Lung microvascular endothelial cell (primary cell): ENCODE measurements at regions not wholly inside any gene's neighbourhood (a gene's known extent, or its start where the extent isn't known, plus 50 kb on each side); places are given as distances from the start of the nearest gene placed in this dataset.

ENCODE experiments used
- DNase-seq, 2 donors: peaks; one replicate each; pipeline versions ENCODE4 v3.0.0 to v3.0.0-alpha.2; 2010; ENCODE audit warnings: low read depth in 2 of 2

DNA sequence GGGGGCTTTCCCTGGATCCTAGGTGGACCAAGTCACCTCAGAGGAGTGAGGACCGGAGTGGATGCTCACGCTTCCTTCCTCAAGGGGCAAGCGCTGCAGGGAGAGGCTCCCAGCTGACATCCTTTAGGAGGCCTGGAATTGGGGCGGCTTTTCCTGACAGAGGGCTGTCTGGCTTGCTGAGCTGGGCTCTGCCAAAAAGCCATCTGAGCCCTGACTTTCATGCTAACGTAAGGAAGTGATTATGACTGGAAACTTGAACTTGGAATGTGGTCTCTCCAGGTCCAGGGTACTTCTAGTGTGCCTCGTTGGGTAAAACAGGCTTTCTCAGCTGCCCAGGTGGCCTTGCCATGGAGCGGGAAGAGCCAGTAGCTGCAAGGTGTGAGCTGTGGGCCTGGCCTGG is 268.3 kb upstream of the SPRED2 start:
- DNase-seq = no peak

- no peak for DNase-seq
Measured at GRCh38 chr2:65700004-65700651, 267.7 kb upstream of the SPRED2 start.

GRCh38 chr2:65691816-65692215 is 259.4 kb upstream of the SPRED2 start:
- no peak for DNase-seq

- no peak for DNase-seq
Measured at GRCh38 chr2:65688141-65688886, 255.9 kb upstream of the SPRED2 start.

DNA sequence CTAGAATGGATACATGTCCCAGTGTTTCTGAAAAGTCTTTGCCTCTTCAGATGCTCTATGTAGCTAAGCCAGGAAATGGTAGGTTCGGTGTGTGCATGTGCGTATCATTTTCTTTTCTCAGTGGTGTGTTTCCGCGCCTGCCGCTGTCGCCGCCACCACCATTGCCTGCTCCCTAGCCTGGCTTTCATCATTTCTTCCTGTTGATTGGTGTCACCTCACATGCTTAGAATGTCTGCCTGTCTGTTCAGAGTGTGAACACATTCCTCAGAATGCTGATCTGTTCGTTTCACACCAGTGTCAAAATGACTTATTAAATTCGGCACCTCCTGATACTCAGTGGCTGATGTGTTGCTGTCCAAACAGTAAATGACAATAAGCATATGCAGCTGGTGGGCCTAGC is 255.2 kb upstream of the SPRED2 start:
- DNase-seq = no peak

DNA sequence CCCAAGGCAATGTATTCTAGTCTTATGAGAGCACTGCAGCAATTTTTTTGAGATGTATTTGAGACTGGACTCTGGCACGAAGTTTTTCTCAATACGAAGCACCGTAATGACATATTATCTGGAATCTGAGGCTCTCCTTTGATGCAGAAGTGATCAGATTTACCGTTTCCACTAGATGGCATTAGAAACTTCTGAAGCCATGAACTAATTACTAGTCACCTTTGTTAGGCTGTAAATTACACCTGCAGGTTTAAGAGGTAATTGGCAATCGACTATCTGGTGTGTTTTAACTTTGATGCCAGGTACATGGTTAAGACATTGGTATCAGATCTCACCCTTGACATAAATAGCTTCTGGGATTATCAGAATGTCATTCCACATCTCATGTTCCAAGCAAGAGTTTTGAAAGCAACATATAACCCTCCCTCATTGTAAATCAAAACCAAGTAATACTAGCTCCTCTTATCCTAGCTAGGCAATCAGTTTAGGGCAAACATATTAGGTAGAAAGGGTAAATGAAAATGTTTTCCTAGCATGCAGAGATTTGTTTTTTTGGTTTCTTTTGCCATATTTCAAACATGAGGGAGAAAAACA is 254.6 kb upstream of the SPRED2 start:
- DNase-seq = no peak

DNA sequence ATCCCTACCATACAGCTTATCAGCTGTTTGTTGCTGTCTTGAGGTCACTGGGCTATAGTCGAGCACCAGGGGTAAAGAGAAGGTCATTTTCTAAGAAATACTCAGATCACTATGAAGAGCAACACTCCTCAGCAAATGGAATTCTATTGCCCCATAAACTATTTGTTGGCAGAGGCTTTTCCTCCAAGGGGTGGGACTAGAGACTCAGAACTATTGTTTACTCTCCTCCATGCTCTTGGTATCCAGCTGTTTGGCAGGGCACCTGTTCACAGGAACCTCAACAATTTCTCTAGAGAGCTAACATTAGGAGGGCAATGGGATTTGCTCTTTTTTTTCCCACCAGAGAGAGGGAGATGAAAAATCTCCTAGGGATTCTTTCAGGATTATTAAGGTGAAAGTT is 249.1 kb upstream of the SPRED2 start:
- no peak for DNase-seq

DNA sequence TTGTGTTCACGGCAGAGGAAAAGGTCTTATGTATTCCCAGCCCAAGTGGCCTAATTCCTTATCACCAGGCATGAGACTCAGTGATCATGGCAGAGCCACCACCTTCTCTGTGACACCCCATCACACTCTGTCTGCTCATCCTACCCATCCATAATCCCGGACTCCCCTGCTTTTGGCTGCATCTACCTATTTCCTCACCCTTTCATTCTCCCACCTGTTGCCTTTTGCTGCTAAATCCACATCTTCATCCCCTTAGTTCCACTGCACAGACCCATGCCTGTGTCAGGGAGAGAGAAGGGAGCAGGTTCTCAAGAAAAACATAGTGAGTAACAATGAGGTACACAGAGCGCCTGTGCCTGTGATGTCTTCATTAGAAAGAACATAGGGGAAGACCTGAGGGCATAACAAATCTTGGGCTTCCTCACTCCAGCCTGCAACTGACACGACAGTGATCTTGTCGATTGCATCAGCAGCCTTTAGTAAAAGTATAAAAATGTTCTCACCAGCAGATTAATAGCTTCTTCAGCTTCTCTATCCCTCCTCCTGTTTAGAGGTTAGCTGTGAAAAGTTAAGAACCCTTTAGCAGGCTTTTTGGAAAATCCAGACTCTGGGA is 246.5 kb upstream of the SPRED2 start:
- no peak for DNase-seq

- no peak for DNase-seq
Measured at GRCh38 chr2:65675350-65675749, 243.0 kb upstream of the SPRED2 start.

DNA sequence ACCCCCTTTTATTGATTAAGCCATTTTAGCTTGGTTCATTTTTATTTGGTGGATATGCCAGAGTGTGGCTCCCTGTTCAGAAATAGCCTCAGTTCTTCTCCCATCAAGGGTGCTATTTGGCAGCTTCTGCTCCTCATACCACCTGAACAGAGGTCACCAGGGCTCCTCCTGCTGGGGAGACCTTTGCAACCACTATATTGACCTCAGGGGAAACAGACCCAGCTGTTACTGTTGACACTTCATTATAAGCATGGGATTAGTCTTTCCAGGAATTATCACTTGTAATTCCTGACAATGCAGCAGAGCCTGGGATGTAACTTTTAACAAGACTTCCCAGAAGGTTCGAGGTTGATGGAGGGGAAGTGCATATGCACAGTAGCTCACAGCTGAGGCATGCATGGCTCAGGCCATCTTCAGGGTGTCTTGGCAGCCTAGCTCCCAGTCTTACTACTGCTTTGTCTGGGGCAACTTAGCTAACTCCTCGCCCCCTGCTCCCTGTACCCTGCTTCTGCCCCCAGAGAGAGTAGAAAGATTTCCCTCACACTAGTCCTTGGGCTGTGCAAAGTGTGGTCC is 239.4 kb upstream of the SPRED2 start:
- no peak for DNase-seq

DNA sequence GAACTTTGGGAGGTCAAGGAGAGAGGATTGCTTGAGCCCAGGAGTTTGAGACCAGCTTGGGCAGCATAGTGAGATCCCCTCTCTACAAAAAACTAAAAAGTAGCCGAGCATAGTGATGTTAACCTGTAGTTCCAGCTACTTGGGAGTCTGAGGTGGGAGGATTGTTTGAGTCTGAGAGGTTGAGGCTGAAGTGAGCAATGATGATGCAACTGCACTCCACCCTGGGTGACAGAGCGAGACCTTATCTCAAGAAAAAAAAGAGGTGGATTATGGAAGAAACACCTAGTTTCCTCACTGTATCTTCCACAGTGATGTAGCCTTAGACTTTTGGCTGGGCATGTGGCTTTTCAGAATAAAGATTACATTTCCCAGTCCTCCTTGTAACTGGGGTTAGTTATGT is 237.2 kb upstream of the SPRED2 start:
- no peak for DNase-seq

DNA sequence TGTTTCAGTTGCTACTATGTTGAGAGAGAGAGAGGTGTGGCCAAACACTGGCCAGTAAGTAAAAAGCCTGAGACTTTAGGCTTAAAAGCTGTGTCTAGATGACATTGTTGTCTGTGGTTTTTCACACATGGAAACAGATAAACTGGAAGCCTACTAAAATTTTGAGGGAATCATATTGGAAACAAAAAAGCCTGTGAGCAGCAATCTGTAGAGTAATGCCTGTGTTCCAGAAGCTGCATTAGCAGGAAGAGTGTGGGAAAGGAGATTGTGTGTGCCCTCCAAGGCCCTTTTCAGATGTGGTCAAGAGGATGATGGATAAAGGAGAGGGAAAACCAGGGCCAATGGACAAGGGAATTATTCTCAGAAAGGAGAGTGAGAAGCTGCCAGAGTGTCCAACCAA is 236.3 kb upstream of the SPRED2 start:
- DNase-seq = no peak

DNA sequence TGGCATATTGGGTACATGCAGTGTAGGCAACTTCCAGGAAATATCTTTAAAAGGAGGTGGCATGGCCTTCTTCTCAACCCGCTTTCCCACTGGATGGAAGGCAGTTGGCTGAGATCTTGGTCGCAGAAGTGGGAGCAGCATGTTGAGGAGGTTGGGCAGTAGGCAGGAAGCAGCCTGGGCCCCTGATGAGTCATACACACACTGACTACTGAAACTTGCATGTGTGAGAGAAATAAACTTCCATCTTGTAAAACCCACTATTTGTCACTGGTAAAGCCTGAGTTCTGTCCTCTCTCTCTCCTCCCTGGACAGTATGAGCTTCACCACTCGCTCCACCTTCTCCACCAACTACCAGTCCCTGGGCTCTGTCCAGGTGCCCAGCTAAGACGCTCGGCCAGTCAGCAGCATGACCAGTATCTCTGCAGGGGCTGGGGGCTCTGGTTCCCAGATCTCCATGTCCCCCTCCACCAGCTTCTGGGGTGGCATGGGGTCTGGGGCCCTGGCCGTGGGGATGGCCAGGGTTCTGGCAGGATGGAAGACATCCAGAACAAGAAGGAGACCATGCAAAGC is 233.8 kb upstream of the SPRED2 start:
- peak in 1 of 2 donors; percentile 43 for DNase-seq

DNA sequence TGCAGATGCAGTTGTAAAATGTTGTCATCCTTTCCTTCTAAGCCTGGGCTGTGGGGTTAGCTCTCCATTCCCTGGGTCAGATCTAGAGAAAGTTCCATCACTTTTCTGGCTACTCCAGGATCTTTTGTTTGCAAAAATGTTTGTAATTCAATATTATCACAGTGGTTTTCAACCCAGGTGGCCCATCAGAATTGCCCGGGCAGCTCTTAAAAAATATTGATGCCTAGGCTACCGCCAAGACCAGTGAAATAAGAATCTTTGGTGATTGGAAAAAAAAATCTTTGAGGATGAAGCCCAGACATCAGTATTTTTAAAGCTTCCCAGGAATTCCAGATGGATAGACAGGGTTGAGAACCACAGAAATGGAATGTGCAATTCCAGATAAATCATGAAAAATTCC is 232.5 kb upstream of the SPRED2 start:
- no peak for DNase-seq

- DNase-seq = no peak
Measured at GRCh38 chr2:65663831-65664407, 231.5 kb upstream of the SPRED2 start.

- DNase-seq = no peak
Measured at GRCh38 chr2:65662654-65663432, 230.4 kb upstream of the SPRED2 start.

GRCh38 chr2:65661980-65662653 is 229.7 kb upstream of the SPRED2 start:
- no peak for DNase-seq

- peak in 1 of 2 donors; percentile 30 for DNase-seq
Measured at GRCh38 chr2:65660340-65660739, 227.9 kb upstream of the SPRED2 start.

DNA sequence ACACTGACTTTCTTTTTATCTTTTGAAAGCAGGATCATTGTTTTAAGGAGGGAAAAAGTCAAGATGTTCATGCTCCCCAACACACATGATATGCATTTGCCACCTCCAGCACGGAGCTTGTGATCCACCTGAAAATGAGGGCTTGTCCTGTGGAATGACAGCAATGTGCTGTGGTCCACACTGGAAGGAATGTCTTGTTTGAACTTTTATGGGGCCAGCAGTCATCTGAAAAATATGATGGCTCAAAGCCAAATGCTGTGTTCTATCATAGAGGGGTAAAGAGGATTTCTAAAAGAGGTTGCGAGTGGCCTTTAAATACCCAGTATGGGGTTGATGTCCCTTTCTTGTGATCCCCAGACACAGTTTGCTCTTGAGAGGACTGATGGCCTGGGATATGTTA is 226.5 kb upstream of the SPRED2 start:
- DNase-seq = no peak

GRCh38 chr2:65658266-65658665 is 225.9 kb upstream of the SPRED2 start:
- no peak for DNase-seq
